ENCODE measurements at regions not wholly inside any gene's neighbourhood (a gene's known extent, or its start where the extent isn't known, plus 50 kb on each side); places are given as distances from the start of the nearest gene placed in this dataset.

DNA sequence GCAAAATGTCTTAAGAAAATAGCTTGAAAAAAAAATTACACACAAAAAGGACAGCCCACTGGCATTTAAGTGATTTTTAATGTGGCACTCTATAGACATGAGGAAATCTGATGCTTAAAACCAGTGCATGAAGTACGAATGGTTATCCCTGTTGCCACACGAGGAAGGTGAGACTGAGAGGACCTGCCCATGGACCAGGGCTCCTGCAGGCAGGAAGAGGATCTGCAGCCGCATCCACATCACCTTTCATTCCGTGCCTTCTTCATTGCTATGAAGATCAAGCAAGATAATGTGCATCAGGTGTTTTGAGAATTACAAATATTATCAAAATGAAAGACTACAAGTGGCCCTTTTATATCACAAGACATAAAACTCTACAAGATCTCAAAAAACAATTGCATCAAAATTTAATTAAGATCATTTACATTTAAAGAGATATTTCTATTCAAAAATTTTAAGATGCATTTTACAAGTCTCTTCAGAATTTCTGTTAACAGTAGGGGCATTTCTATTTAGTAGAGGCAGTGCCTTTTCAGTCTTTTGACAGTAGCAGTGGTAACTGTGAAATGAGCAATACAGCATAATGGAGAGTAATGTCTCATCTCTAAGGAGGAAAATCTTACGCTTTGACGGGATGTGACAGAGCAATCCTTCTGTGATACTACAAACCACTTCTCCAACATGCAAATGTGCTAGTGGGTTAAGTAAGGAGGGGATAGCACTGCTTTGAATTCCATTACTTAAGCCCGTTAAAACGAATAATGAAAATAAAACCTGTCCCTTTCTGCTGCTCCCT, 83.4 kb downstream of the SLC5A7 start:
- TF ChIP-seq, protein P1, sequence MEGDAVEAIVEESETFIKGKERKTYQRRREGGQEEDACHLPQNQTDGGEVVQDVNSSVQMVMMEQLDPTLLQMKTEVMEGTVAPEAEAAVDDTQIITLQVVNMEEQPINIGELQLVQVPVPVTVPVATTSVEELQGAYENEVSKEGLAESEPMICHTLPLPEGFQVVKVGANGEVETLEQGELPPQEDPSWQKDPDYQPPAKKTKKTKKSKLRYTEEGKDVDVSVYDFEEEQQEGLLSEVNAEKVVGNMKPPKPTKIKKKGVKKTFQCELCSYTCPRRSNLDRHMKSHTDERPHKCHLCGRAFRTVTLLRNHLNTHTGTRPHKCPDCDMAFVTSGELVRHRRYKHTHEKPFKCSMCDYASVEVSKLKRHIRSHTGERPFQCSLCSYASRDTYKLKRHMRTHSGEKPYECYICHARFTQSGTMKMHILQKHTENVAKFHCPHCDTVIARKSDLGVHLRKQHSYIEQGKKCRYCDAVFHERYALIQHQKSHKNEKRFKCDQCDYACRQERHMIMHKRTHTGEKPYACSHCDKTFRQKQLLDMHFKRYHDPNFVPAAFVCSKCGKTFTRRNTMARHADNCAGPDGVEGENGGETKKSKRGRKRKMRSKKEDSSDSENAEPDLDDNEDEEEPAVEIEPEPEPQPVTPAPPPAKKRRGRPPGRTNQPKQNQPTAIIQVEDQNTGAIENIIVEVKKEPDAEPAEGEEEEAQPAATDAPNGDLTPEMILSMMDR (IDR thresholded peaks at IDR 0.05), result no peak
- TF ChIP-seq POLR2A (IDR thresholded peaks at IDR 0.05), result no peak
- TF ChIP-seq EP300 (IDR thresholded peaks at IDR 0.05), result no peak
